GM23338 (cell line): ENCODE measurements at regions not wholly inside any gene's neighbourhood (a gene's known extent, or its start where the extent isn't known, plus 50 kb on each side); places are given as distances from the start of the nearest gene placed in this dataset.
A peak's percentile ranks its signal among the peaks of the same experiment; 100 is the strongest.

Experiments
- ATAC-seq: fragments of 200-7000 bp; cut with Tn5 transposase; 3 replicates; pipeline ENCODE4 v1.9.1; 2020
- DNase-seq: peaks from one replicate; pipeline ENCODE4 v3.0.0-alpha.2; 2015; ENCODE audit warnings: low spot score
- H2AFZ ChIP-seq: fragments of 200-600 bp; sonication (generic); 2 replicates; pipeline ENCODE4 v1.8.0; 2016; ENCODE audit warnings: antibody characterized with exemption, mild to moderate bottlenecking, moderate library complexity
- H3F3A ChIP-seq: fragments of 200-600 bp; sonication (generic); replicated peaks from 2 replicates; pipeline ENCODE4 v1.8.0; 2017; ENCODE audit warnings: antibody characterized with exemption, mixed run types, low read depth
- H3K27ac ChIP-seq: fragments of 200-600 bp; sonication (generic); 2 replicates; pipeline ENCODE4 v1.6.1; 2016; ENCODE audit warnings: low read depth
- H3K27me3 ChIP-seq: fragments of 200-600 bp; sonication (generic); 2 replicates; pipeline ENCODE4 v1.8.0; 2016; ENCODE audit warnings: mild to moderate bottlenecking, mixed run types, moderate library complexity; ENCODE audit not compliant: insufficient read depth
- H3K36me3 ChIP-seq: fragments of 200-600 bp; sonication (generic); 2 replicates; pipeline ENCODE4 v1.8.0; 2016; ENCODE audit warnings: mild to moderate bottlenecking; ENCODE audit not compliant: insufficient read depth
- H3K4me1 ChIP-seq: fragments of 200-600 bp; sonication (generic); 2 replicates; pipeline ENCODE4 v1.8.0; 2016; ENCODE audit warnings: mild to moderate bottlenecking, moderate library complexity; ENCODE audit not compliant: insufficient read depth
- H3K4me2 ChIP-seq: fragments of 200-600 bp; sonication (generic); 2 replicates; pipeline ENCODE4 v1.7.1; 2017; ENCODE audit warnings: mixed run types
- H3K4me3 ChIP-seq: fragments of 200-600 bp; sonication (generic); 2 replicates; pipeline ENCODE4 v1.6.1; 2016; ENCODE audit warnings: mixed run types
- H3K79me2 ChIP-seq: fragments of 200-600 bp; sonication (generic); replicated peaks from 2 replicates; pipeline ENCODE4 v1.8.0; 2017; ENCODE audit warnings: mild to moderate bottlenecking; ENCODE audit not compliant: insufficient read depth
- H3K9me2 ChIP-seq: fragments of 200-600 bp; sonication (generic); 2 replicates; pipeline ENCODE4 v1.8.0; 2017; ENCODE audit not compliant: insufficient read depth
- H4K20me1 ChIP-seq: fragments of 200-600 bp; sonication (generic); replicated peaks from 2 replicates; pipeline ENCODE4 v1.8.0; 2017; ENCODE audit warnings: mild to moderate bottlenecking; ENCODE audit not compliant: insufficient read depth
- H3K27ac Mint-ChIP-seq: 2 replicates; pipeline ENCODE4 v1.8.0; 2020; ENCODE audit warnings: inconsistent platforms, mild to moderate bottlenecking, moderate library complexity, mixed read lengths
- H3K27me3 Mint-ChIP-seq: 3 replicates; pipeline ENCODE4 v1.8.0; 2022; ENCODE audit warnings: low read depth, mild to moderate bottlenecking, moderate library complexity, mixed read lengths, inconsistent platforms; ENCODE audit not compliant: insufficient read depth, poor library complexity
- H3K36me3 Mint-ChIP-seq: 3 replicates; pipeline ENCODE4 v1.8.0; 2021; ENCODE audit warnings: low read depth, mild to moderate bottlenecking, inconsistent platforms, moderate library complexity, mixed read lengths
- H3K4me1 Mint-ChIP-seq: 3 replicates; pipeline ENCODE4 v1.8.0; 2020; ENCODE audit warnings: mild to moderate bottlenecking, inconsistent platforms, mixed read lengths
- H3K4me3 Mint-ChIP-seq: 3 replicates; pipeline ENCODE4 v1.8.0; 2021; ENCODE audit warnings: moderate library complexity, mild to moderate bottlenecking, inconsistent platforms, mixed read lengths
- H3K9me3 Mint-ChIP-seq: 3 replicates; pipeline ENCODE4 v1.8.0; 2020; ENCODE audit warnings: moderate library complexity, mild to moderate bottlenecking, inconsistent platforms, mixed read lengths
- CREB1 ChIP-seq: fragments of 250-450 bp; sonication (Bioruptor Pico); IDR thresholded peaks from 2 replicates; pipeline ENCODE4 v1.5.0; 2020; ENCODE audit warnings: low read depth, mild to moderate bottlenecking, moderate library complexity
- ETS1 ChIP-seq: IDR thresholded peaks from 2 replicates; pipeline ENCODE4 v1.6.1; 2016; ENCODE audit warnings: antibody characterized with exemption
- ZNF114 ChIP-seq: fragments of 250-450 bp; sonication (Bioruptor Pico); IDR thresholded peaks from 2 replicates; pipeline ENCODE4 v1.5.0; 2020; ENCODE audit warnings: mild to moderate bottlenecking, moderate library complexity
- ZNF331 ChIP-seq: fragments of 250-450 bp; sonication (Bioruptor Pico); IDR thresholded peaks from 2 replicates; pipeline ENCODE4 v1.5.0; 2020; ENCODE audit warnings: low read depth, mild to moderate bottlenecking, moderate library complexity
- TF ChIP-seq, protein P1 (sequence below): IDR thresholded peaks from one replicate; pipeline ENCODE4 v1.6.1; 2018; ENCODE audit warnings: antibody characterized with exemption; ENCODE audit not compliant: unreplicated experiment
- TF ChIP-seq, protein P2 (sequence below): fragments of 250-450 bp; sonication (Bioruptor Pico); IDR thresholded peaks from 2 replicates; pipeline ENCODE4 v1.5.0; 2020; ENCODE audit warnings: mild to moderate bottlenecking, moderate library complexity

GRCh38 chr15:62989366-62990055, 53.0 kb upstream of the TPM1 start:
- Mint-ChIP-seq H3K4me3 (no peak overlapping the region), H3K27me3 (peaks cover 7% of the 10 kb centered on the region), H3K36me3 (no peaks in the 10 kb centered on the region; the same call in 2 of the 3 replicates), H3K4me1 (peaks cover 14% of the 10 kb centered on the region), H3K27ac (no peak overlapping the region), H3K9me3 (no peaks in the 10 kb centered on the region)
- Histone ChIP-seq H3K4me2 (no peak overlapping the region), H3K27ac (no peak overlapping the region; the same call in 1 of the 2 replicates), H3K27me3 (no peaks in the 10 kb centered on the region), H3K36me3 (no peaks in the 10 kb centered on the region), H3K4me3 (no peak overlapping the region), H3F3A (no peaks in the 10 kb centered on the region), H3K4me1 (no peaks in the 10 kb centered on the region), H2AFZ (peak overlapping the region; percentile 53), H4K20me1 (no peaks in the 10 kb centered on the region), H3K9me2 (0 out of 2 replicates have a peak, but pooled peaks cover 3% of the 10 kb centered on the region), H3K79me2 (no peaks in the 10 kb centered on the region)
- peak; percentile 21; the same call in 1 of the 3 replicates for ATAC-seq
- TF ChIP-seq, protein P1, sequence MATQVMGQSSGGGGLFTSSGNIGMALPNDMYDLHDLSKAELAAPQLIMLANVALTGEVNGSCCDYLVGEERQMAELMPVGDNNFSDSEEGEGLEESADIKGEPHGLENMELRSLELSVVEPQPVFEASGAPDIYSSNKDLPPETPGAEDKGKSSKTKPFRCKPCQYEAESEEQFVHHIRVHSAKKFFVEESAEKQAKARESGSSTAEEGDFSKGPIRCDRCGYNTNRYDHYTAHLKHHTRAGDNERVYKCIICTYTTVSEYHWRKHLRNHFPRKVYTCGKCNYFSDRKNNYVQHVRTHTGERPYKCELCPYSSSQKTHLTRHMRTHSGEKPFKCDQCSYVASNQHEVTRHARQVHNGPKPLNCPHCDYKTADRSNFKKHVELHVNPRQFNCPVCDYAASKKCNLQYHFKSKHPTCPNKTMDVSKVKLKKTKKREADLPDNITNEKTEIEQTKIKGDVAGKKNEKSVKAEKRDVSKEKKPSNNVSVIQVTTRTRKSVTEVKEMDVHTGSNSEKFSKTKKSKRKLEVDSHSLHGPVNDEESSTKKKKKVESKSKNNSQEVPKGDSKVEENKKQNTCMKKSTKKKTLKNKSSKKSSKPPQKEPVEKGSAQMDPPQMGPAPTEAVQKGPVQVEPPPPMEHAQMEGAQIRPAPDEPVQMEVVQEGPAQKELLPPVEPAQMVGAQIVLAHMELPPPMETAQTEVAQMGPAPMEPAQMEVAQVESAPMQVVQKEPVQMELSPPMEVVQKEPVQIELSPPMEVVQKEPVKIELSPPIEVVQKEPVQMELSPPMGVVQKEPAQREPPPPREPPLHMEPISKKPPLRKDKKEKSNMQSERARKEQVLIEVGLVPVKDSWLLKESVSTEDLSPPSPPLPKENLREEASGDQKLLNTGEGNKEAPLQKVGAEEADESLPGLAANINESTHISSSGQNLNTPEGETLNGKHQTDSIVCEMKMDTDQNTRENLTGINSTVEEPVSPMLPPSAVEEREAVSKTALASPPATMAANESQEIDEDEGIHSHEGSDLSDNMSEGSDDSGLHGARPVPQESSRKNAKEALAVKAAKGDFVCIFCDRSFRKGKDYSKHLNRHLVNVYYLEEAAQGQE = no peak
- TF ChIP-seq ZNF114 (CRISPR knock-in tag) (no peak), ETS1 (no peak), ZNF331 (no peak), CREB1 (CRISPR knock-in tag) (no peak)
- TF ChIP-seq, protein P2, sequence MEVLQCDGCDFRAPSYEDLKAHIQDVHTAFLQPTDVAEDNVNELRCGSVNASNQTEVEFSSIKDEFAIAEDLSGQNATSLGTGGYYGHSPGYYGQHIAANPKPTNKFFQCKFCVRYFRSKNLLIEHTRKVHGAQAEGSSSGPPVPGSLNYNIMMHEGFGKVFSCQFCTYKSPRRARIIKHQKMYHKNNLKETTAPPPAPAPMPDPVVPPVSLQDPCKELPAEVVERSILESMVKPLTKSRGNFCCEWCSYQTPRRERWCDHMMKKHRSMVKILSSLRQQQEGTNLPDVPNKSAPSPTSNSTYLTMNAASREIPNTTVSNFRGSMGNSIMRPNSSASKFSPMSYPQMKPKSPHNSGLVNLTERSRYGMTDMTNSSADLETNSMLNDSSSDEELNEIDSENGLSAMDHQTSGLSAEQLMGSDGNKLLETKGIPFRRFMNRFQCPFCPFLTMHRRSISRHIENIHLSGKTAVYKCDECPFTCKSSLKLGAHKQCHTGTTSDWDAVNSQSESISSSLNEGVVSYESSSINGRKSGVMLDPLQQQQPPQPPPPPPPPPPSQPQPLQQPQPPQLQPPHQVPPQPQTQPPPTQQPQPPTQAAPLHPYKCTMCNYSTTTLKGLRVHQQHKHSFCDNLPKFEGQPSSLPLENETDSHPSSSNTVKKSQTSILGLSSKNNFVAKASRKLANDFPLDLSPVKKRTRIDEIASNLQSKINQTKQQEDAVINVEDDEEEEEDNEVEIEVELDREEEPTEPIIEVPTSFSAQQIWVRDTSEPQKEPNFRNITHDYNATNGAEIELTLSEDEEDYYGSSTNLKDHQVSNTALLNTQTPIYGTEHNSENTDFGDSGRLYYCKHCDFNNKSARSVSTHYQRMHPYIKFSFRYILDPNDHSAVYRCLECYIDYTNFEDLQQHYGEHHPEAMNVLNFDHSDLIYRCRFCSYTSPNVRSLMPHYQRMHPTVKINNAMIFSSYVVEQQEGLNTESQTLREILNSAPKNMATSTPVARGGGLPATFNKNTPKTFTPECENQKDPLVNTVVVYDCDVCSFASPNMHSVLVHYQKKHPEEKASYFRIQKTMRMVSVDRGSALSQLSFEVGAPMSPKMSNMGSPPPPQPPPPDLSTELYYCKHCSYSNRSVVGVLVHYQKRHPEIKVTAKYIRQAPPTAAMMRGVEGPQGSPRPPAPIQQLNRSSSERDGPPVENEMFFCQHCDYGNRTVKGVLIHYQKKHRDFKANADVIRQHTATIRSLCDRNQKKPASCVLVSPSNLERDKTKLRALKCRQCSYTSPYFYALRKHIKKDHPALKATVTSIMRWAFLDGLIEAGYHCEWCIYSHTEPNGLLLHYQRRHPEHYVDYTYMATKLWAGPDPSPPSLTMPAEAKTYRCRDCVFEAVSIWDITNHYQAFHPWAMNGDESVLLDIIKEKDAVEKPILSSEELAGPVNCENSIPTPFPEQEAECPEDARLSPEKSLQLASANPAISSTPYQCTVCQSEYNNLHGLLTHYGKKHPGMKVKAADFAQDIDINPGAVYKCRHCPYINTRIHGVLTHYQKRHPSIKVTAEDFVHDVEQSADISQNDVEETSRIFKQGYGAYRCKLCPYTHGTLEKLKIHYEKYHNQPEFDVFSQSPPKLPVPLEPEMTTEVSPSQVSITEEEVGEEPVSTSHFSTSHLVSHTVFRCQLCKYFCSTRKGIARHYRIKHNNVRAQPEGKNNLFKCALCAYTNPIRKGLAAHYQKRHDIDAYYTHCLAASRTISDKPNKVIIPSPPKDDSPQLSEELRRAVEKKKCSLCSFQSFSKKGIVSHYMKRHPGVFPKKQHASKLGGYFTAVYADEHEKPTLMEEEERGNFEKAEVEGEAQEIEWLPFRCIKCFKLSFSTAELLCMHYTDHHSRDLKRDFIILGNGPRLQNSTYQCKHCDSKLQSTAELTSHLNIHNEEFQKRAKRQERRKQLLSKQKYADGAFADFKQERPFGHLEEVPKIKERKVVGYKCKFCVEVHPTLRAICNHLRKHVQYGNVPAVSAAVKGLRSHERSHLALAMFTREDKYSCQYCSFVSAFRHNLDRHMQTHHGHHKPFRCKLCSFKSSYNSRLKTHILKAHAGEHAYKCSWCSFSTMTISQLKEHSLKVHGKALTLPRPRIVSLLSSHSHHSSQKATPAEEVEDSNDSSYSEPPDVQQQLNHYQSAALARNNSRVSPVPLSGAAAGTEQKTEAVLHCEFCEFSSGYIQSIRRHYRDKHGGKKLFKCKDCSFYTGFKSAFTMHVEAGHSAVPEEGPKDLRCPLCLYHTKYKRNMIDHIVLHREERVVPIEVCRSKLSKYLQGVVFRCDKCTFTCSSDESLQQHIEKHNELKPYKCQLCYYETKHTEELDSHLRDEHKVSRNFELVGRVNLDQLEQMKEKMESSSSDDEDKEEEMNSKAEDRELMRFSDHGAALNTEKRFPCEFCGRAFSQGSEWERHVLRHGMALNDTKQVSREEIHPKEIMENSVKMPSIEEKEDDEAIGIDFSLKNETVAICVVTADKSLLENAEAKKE = no peak
- no peak for DNase-seq
